ENCODE measurements at regions not wholly inside any gene's neighbourhood (a gene's known extent, or its start where the extent isn't known, plus 50 kb on each side); places are given as distances from the start of the nearest gene placed in this dataset.
A peak's percentile ranks its signal among the peaks of the same experiment; 100 is the strongest.
"Not testable (repeated sequence)": the region's sequence is repeated elsewhere in the genome, so short reads cannot be mapped to it uniquely, and the experiment has no call there.

DNA sequence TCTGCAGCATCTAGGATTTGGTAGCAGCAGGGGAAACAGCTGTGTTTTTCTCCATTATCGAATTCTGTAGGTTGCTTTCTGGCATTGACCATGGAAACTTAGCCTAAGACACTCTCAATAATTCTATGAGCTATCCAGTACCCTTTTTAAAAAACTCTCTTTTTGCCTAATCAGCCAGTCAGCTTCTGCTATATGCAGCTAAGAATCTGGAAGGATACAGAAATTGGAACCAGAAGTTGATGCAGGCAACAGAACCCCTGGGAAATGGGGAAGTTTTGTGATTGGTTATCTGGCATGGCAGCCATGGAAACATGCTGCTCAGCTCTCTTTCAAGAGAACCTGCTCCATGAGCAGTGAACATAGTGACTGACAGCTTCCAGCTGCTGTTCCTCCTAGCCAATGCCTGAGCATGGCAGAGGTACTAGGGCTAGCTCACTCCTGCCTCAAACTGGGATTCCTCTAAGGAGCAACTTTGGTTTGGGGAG, 417.6 kb upstream of the MAOA start:
- DNase-seq, result no peak

DNA sequence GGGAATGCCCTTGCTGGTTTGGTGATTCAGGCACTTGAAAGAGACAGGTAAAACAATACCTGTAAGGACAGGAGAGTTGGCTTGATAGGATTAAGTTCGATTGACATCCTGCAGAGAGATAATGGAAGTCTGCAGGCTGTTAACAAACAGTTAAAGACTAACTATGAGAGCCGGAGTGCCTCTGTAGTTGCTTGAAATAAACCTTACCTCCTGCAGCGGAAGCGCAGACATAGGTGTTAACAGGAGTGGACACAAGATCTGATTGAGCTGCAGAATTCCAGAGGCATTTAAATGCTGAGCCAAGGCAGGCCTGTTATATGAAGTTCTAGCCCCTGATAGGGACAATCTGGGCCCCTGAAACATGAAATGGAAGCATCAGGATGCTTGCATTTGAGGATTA, 416.7 kb upstream of the MAOA start:
- DNase-seq, result no peak

GRCh38 chrX:43255596-43255995, 400.5 kb upstream of the MAOA start:
- no peak for DNase-seq

DNA sequence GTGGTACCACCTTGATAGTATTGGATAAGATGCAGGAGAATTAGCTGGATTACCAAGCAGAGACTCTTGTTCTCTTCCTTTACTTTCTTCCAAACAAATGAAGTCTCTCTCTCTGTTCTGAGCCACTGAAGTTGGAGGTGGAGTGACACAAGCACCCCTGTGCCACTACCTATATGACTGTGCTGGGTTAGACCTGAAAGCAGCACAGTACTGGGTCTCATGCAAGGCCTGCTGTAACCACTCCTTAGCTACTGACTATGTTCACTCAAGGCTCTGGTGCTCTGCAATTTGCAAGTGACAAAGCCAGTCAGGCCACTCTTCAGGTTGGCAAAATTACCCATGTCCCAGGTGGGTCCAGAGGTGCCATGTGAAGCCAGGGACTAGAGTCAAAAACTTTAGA, 389.6 kb upstream of the MAOA start:
- DNase-seq, result no peak

GRCh38 chrX:43267652-43268051, 388.4 kb upstream of the MAOA start:
- DNase-seq, result no peak

DNA sequence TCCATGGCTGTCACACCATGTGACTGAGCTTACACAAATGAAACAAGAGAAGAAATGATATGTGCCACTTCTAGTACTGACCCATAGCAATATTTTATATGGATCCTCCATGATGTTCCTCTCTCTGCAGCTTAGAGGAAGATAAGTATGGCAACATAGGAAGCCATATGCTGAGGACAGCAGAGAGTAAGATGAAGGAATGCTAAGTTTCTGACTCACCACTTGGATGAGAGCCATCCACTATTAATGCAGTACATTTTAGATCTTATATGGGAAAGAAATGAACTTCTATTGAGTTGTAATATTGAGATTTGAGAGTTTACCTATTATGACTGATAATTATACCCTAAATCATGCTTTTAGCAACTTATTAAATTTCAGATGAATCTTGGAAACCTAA, 386.9 kb upstream of the MAOA start:
- no peak for DNase-seq

DNA sequence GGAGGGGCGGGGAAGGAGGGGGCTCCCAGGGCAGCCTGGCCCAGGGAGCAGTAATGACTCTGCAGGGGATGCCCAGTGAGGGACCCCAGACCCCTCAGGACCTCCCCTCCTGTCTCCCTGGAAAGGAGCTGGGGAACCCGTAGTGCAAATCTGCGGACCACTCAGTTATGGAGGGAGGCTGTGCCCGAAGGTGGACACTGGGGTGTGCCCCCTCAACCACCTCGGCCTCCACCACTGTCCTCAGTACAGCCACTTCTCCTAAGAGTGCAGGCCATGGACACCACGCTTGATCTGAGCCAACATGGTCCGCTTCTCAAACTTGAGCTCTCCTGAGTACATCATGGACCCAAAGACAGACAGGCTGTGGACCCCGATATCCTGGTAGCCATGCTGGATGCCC, 378.2 kb upstream of the MAOA start:
- no peak for DNase-seq

- no peak for DNase-seq
Measured at GRCh38 chrX:43278440-43278839, 377.7 kb upstream of the MAOA start.

DNA sequence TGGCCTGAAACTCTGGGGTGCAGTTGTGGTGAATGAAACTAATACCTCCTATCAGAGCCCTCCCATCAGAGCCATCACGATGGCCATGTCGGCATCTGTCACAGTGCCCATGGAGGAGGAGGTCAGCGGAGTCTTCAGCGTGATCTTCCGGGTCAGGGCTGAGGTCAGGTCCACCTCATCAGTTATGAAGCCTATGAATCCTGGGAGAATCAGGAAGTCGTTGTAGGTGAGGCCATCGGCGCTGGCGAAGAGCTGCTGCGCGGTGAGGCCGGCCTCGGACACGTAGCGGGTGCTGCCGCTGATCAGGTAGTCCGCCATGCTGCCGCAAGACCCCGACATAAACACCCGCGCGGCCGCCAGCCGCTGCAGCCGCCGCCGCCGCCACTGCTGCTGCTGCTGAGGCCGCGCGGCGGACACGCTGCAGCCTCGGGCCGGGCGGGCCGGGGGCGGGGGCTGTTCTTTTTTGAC, 376.7 kb upstream of the MAOA start:
- no peak for DNase-seq

- no peak for DNase-seq
Measured at GRCh38 chrX:43283187-43283586, 372.9 kb upstream of the MAOA start.

- DNase-seq, result not testable (repeated sequence)
Measured at GRCh38 chrX:43311625-43312024, 344.5 kb upstream of the MAOA start.

DNA sequence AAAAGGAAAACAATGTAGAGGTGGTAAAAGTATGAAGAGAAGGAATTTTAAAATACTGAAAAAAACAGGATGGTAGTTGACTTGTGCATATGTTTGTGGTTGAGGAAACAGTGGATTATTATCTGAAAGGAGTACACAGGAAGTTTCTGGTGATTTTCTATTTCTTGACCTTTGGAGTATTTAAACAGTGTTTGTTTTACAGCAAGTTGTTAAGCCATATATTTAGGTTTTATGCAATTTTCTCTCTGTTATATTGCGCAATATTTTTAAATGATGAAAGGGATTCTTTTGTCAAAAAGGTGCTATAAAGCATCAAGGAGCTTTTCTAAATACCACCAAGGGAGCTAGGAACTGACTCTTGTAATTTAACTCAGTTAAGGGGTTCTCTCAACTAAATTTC, 343.1 kb upstream of the MAOA start:
- DNase-seq, result no peak

GRCh38 chrX:43314525-43314924, 341.6 kb upstream of the MAOA start:
- no peak for DNase-seq

- DNase-seq, result no peak
Measured at GRCh38 chrX:43315622-43316021, 340.5 kb upstream of the MAOA start.

DNA sequence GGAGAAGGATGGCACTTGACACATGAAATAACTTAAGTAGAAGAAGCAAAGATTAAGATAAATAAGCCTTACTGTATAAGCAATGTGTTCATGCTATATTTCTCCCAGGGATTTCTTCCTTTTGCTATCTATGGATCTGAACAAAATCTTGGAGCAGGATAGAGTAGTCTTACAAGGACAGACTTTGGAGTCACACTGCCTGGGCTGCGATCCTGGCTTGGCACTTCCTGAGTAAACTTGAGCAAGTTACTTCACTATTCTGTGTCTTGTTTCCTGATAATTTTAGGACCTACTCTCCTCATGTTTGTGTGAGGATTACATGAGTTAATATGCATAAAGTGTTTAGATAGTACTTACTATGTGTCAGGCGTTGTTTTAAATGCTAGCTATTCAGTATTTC, 340.0 kb upstream of the MAOA start:
- no peak for DNase-seq

DNA sequence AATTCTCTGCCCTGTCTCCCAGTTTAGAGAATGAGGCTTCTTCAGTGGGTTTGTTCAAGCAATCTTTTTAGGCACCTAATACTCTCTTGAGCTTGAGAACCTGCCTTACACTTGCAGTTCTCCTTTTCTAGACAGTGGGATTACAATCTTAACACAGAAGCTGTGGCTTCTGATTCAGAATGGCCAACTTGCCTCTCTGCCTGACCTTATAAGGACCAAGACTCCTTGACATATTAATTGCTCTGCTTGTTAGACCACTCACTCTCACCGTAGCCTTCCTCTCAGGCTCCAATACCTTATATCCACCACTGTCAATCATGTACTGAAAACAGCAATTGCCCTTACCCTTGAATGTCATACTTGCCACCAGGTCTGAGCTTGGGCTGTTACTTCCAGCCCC, 338.7 kb upstream of the MAOA start:
- no peak for DNase-seq

DNA sequence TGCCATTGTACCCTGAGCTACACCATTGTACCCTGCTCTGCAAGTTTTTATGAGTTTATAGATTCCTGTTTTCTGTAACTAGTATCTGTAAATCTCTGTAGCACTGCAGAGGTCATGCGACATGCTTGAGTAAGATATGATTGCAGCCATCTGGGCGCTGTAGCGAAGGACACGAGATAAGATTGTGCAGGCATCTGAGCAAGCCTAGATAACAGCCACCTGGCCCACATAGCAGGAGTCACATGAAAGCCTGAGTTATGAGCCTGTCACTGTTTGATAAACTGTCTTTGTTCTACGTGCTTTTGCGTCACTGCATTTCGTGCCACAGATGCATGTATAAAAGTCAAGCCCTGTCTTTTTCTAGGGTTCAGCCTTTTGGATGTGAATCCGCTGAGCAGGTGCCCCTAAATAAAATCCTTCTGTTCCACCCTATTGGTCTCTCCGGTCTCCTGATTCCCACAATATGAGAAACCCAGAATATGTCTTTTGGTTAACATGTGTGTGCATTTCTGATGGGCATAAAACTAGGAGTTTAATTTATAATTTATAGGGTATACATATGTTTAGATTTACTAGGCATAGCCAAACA, 327.6 kb upstream of the MAOA start:
- no peak for DNase-seq

DNA sequence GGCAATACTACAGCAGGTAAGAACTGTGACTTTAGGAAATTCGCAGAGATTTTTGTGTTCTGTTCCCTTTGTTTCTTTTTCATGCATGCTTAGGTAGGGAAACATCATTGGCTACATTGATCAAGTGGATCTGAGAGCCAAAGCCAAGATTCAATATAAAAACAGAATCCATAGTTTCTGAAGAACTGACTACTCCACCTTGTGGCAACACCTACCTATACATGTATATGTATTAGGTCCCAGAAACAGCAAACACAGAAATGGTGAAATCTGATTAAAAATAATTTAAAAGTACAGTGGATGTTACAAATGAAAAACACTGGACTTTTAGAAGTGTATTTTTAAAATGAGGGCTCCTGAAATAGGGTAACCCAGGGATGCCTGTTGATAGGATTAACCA, 322.6 kb upstream of the MAOA start:
- DNase-seq, result no peak

GRCh38 chrX:43345166-43345565, 310.9 kb upstream of the MAOA start:
- DNase-seq, result no peak

GRCh38 chrX:43349363-43349762, 306.7 kb upstream of the MAOA start:
- peak; percentile 32 for DNase-seq

GRCh38 chrX:43350935-43351334, 305.2 kb upstream of the MAOA start:
- no peak for DNase-seq

GRCh38 chrX:43357741-43358140, 298.4 kb upstream of the MAOA start:
- DNase-seq, result no peak

GRCh38 chrX:43373032-43373431, 283.1 kb upstream of the MAOA start:
- no peak for DNase-seq

DNA sequence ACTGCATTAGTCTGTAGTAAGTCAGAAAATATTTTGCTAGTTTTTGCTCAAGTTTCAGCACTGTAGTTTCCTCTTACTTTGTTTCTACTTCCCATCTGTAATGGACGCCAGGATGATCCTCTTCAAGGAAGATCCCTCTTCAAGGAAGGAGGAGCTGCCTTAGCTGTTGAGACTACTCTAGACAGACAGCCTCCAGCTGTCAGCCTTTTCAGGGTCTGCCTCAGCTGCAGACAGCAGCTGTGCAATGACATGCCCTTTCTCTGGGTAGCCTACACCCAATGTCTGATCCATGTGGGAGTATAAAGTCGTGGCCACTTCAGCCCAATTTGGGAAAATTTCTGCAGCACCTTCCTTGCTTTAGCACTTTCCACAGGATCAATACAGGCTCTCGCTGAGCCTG, 281.0 kb upstream of the MAOA start:
- no peak for DNase-seq

DNA sequence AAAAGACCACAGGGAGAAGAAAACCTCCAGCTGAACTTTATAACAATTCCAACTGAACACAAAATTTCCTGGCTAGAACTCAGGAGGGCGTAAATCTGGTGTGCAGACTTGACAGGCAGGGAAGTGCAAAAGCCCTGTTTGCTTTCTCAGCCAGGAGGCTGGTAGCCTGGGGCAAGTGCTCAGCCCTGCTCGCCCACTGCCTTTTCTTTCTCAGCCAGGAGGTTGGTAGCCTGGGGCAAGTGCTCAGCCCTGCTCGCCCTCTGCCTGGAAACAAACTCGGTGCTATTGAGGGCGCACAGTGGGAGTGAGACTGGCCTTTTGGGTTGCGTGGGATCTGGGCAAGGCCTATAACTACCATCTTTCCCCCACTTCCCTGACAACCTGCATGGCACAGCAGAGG, 275.4 kb upstream of the MAOA start:
- DNase-seq, result no peak

DNA sequence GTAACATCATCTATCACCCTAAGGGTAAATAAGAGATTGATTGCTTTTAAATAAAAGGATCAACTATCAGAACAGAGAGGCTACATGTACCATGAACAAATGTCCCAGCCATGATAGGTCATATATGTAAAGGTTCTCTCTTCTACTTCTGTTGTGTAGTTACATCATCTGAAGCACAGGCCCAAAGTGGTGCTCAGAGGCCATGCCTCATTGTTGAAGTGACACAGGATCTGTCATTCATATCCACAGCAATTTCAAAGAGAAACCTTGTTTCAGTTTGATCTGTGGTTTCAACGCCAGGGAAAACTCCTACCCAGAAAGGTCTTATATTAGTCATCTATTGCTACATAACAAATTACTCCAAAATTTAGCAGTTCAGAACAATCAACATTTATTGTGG, 269.2 kb upstream of the MAOA start:
- DNase-seq, result no peak
